22Rv1 (cell line): ENCODE measurements at regions not wholly inside any gene's neighbourhood (a gene's known extent, or its start where the extent isn't known, plus 50 kb on each side); places are given as distances from the start of the nearest gene placed in this dataset.

Experiments
- CTCF ChIP-seq: fragments of 450-650 bp; IDR thresholded peaks from 2 replicates; pipeline ENCODE4 v1.5.1; 2017; ENCODE audit warnings: mild to moderate bottlenecking
- ZFX ChIP-seq: fragments of 450-650 bp; IDR thresholded peaks from 2 replicates; pipeline ENCODE4 v1.6.1; 2017; ENCODE audit warnings: antibody characterized with exemption, borderline replicate concordance

GRCh38 chr14:27484633-27485032 is 886.8 kb upstream of the NOVA1 start:
- TF ChIP-seq CTCF (no peak), ZFX (no peak)
